Breast epithelium (tissue), 3 donors: ENCODE measurements at regions not wholly inside any gene's neighbourhood (a gene's known extent, or its start where the extent isn't known, plus 50 kb on each side); places are given as distances from the start of the nearest gene placed in this dataset.

Experiments
- CTCF ChIP-seq, 3 donors: fragments of 450-650 bp; IDR thresholded peaks; one replicate each; pipeline ENCODE4 v1.5.1; 2016 to 2017; ENCODE audit warnings: antibody characterized with exemption in 3 of 3, mild to moderate bottlenecking in 3 of 3, moderate library complexity in 3 of 3
- POLR2A ChIP-seq: fragments of 450-650 bp; IDR thresholded peaks from one replicate; pipeline ENCODE4 v1.6.1; 2016; ENCODE audit warnings: antibody characterized with exemption, mild to moderate bottlenecking, moderate library complexity
- POLR2AphosphoS5 ChIP-seq, 3 donors: sonication (generic); formaldehyde crosslinking; IDR thresholded peaks; one replicate each; pipeline ENCODE4 v1.6.1; 2017; ENCODE audit warnings: antibody characterized with exemption in 3 of 3

DNA sequence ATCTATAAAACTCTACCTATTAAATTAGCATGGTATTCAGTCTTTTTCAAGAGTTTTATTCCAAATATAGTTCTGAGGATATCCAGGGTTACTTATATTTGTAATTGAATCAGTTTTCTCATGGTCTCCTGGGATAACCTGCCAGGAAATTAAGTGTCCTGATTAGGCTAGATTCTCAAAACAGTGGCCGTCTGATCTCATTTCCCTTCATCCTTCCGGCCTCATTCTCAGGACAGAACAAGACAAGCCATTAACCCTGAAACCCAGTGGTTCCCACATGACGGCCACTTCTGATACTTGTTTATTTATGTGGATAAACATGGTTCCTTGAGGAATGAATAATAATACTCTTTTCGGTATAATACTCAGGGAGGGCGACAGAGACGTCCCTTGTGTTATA is 417.6 kb upstream of the POT1 start:
- TF ChIP-seq POLR2AphosphoS5 (IDR thresholded peaks at IDR 0.05) (no peak), CTCF (IDR thresholded peaks at IDR 0.05) (no peak), POLR2A (no peak)
